Stimulated activated CD8-positive, alpha-beta memory T cell treated with anti-CD3 and anti-CD28 coated beads, Interleukin-7, amount 100 ng/mL, for 48 hours (primary cell): ENCODE measurements at regions not wholly inside any gene's neighbourhood (a gene's known extent, or its start where the extent isn't known, plus 50 kb on each side); places are given as distances from the start of the nearest gene placed in this dataset.
"Not testable (repeated sequence)": the region's sequence is repeated elsewhere in the genome, so short reads cannot be mapped to it uniquely, and the experiment has no call there.

Experiments used
- DNase-seq, 2 donors: peaks; one replicate each; pipeline ENCODE4 v3.0.0-alpha.2; 2020; ENCODE audit warnings: low read depth in 1 of 2; ENCODE audit errors: extremely low read depth in 1 of 2

- DNase-seq, result no peak
These were observed 732.3 kb upstream of the CELF4 start for GRCh38 chr18:38297910-38298309.

GRCh38 chr18:38290229-38290628, 724.6 kb upstream of the CELF4 start:
- DNase-seq, result no peak

- no peak for DNase-seq
These were observed 719.4 kb upstream of the CELF4 start for GRCh38 chr18:38284972-38285371.

- DNase-seq, result no peak
These were observed 697.5 kb upstream of the CELF4 start for GRCh38 chr18:38263066-38263465.

GRCh38 chr18:38262661-38263060, 697.1 kb upstream of the CELF4 start:
- no peak for DNase-seq

GRCh38 chr18:38257661-38258060, 692.1 kb upstream of the CELF4 start:
- DNase-seq, result no peak

GRCh38 chr18:38256366-38256765, 690.8 kb upstream of the CELF4 start:
- no peak for DNase-seq

GRCh38 chr18:38250971-38251370, 685.4 kb upstream of the CELF4 start:
- DNase-seq, result no peak

GRCh38 chr18:38244480-38244879, 678.9 kb upstream of the CELF4 start:
- DNase-seq, result no peak

- no peak for DNase-seq
These were observed 677.7 kb upstream of the CELF4 start for GRCh38 chr18:38243291-38243690.

- DNase-seq, result no peak
These were observed 676.1 kb upstream of the CELF4 start for GRCh38 chr18:38241736-38242135.

- DNase-seq, result no peak
These were observed 675.6 kb upstream of the CELF4 start for GRCh38 chr18:38241216-38241615.

GRCh38 chr18:38239606-38240005, 674.0 kb upstream of the CELF4 start:
- no peak for DNase-seq

GRCh38 chr18:38237796-38238195, 672.2 kb upstream of the CELF4 start:
- DNase-seq, result no peak

GRCh38 chr18:38221476-38222100, 656.0 kb upstream of the CELF4 start:
- no peak for DNase-seq

- DNase-seq, result no peak
These were observed 633.4 kb upstream of the CELF4 start for GRCh38 chr18:38198956-38199355.

- DNase-seq, result no peak
These were observed 632.9 kb upstream of the CELF4 start for GRCh38 chr18:38198526-38198925.

- no peak for DNase-seq
These were observed 620.9 kb upstream of the CELF4 start for GRCh38 chr18:38186491-38186890.

- DNase-seq, result no peak
These were observed 609.0 kb upstream of the CELF4 start for GRCh38 chr18:38174594-38174993.

- no peak for DNase-seq
These were observed 608.6 kb upstream of the CELF4 start for GRCh38 chr18:38174173-38174572.

- DNase-seq, result no peak
These were observed 605.2 kb upstream of the CELF4 start for GRCh38 chr18:38170845-38171244.

GRCh38 chr18:38167623-38168022, 602.0 kb upstream of the CELF4 start:
- DNase-seq, result no peak

GRCh38 chr18:38153116-38153515, 587.5 kb upstream of the CELF4 start:
- DNase-seq, result not testable (repeated sequence)
